ENCODE measurements at regions not wholly inside any gene's neighbourhood (a gene's known extent, or its start where the extent isn't known, plus 50 kb on each side); places are given as distances from the start of the nearest gene placed in this dataset.
"Not testable (repeated sequence)": the region's sequence is repeated elsewhere in the genome, so short reads cannot be mapped to it uniquely, and the experiment has no call there.

- DNase-seq (ENCODE audit: low spot score): no peak
Measured at GRCh38 chr1:88296227-88296626, 387.8 kb upstream of the PKN2 start.

DNA sequence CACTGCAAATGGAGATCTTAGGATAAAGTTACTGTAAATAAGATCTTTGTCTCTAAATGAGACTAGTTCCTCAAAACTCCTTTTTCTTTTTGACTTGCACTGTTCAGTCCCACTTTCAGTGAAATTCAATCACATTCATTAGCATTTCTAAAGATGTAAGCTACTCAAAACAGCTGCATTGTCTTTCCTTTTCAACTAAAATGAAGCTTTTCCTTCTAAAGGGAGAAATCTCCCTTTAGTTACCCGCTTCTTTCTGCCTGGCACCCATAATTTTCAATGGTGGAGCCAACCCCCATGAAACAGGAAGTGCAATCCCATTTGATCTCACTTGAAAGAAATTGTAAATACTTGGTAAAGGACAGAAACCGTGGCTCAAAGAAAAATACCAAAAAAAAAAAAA, 387.4 kb upstream of the PKN2 start:
- no peak for DNase-seq (ENCODE audit: low spot score)

- DNase-seq (ENCODE audit: low spot score): no peak
Measured at GRCh38 chr1:88298506-88298905, 385.6 kb upstream of the PKN2 start.

DNA sequence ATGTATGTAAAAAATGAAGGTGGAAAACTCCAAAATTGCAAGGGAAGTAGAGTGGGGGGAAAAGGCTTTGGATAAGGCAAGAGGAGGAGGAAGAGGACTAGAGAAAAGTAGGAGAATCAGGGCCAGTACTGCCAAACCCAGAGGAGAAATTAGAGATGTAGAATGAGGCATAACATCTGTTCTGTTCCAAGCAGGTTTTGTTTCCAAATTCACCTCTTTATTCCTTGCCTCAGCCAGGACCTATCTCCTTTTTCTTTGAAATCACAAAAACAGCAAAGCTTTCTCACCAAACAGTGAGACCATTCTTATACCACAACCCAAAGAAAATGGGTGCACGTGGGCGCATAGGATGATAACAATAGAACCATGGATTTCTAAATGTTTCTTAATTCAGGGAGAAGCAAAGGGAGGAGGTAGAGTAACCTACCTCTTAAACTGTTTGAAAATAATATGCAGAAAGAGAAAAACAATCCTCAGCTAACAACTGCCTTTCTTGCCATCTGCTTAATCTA, 383.3 kb upstream of the PKN2 start:
- DNase-seq (ENCODE audit: low spot score): no peak

DNA sequence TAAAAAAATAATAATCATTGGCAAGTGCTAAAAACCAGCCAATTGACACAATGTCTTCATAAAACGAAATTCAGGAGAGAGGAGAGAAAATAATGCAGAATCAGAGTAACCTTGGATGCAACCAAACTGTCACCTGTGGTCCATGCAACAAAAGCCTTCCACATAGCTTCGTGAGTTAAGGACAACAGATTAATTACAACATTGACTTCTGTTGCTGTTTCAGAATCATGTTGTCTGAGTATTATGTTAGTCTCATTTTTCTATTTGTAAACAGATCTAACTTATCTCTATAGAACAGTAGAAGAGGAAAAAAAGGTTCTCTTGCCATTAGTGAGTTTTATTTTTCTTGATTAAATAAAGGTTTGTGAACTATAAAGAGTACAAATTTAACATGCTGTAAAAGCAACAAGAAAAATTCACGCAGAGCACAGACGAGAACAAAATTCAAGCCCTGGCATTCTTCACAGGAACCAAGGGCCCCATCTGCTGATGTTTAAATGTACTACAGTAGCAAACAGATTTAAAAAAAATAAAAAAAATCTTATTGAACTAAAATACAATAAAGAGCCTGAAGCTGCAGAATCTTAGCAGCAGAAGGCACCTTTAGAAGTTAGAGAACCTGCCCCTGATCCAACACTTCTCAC, 381.1 kb upstream of the PKN2 start:
- peak; percentile 39 for DNase-seq (ENCODE audit: low spot score)

- DNase-seq (ENCODE audit: low spot score): no peak
Measured at GRCh38 chr1:88311265-88311664, 372.8 kb upstream of the PKN2 start.

- DNase-seq (ENCODE audit: low spot score): no peak
Measured at GRCh38 chr1:88311907-88312306, 372.2 kb upstream of the PKN2 start.

DNA sequence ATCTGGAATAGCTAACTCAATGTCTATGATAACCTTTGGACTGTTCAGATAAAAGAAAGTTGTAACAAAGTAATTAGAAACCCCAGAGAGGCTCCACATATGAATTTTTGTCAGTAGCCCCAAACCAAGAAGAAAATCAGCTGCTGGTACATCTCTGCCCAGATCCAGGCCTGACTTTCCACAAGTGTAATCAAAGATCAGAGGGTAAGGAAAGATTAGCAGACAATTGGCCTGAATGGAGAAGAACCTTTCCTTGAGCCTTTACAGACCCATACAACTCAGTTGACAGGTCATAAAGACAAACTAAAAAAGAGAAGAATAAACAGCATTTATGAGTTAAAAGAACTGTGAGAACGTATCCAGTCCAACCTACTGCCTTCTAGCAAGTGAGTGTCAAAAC, 366.7 kb upstream of the PKN2 start:
- DNase-seq (ENCODE audit: low spot score): no peak

DNA sequence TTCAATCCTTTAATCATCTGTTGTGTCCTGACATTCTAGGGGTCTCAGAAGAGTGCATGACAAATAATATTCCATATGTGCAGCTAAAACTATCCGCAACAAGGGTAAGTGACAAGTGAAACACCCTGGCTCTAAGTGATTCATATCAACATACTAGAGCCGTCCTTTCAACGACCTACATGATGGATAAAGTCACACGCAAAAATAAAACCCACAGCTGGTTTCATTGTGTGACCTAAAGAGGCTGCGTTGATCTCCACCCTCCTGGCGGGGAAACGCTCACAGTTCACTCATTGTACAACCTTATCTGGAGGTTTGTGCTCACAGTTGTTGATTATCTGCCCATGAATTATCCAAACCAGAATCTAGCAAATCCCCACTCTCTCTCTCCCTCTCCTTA, 365.3 kb upstream of the PKN2 start:
- no peak for DNase-seq (ENCODE audit: low spot score)

- no peak for DNase-seq (ENCODE audit: low spot score)
Measured at GRCh38 chr1:88320291-88320690, 363.8 kb upstream of the PKN2 start.

DNA sequence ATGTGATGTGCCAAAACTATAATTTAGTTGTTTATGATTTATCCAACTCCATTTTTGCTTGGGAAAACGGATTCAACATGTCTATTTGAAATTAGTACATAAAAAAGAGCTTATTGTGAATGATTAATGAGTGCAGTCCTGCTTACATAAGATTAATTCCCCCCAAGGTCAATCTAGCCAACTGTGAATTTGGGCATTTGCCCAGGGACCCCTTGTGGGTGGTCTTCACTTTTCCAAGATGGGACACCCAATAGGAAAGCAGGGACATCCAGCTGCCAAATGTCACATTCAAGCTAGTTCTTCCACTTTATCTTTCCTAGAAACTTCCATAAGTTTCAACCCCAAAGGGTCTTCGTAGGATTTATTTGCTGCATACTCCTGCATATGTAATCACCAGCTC, 362.4 kb upstream of the PKN2 start:
- DNase-seq (ENCODE audit: low spot score): no peak

GRCh38 chr1:88324899-88325298, 359.2 kb upstream of the PKN2 start:
- DNase-seq (ENCODE audit: low spot score): no peak

GRCh38 chr1:88327391-88328267, 356.4 kb upstream of the PKN2 start:
- DNase-seq (ENCODE audit: low spot score): no peak

- DNase-seq (ENCODE audit: low spot score): no peak
Measured at GRCh38 chr1:88330201-88330600, 353.9 kb upstream of the PKN2 start.

GRCh38 chr1:88333086-88333695, 350.9 kb upstream of the PKN2 start:
- DNase-seq (ENCODE audit: low spot score): no peak

DNA sequence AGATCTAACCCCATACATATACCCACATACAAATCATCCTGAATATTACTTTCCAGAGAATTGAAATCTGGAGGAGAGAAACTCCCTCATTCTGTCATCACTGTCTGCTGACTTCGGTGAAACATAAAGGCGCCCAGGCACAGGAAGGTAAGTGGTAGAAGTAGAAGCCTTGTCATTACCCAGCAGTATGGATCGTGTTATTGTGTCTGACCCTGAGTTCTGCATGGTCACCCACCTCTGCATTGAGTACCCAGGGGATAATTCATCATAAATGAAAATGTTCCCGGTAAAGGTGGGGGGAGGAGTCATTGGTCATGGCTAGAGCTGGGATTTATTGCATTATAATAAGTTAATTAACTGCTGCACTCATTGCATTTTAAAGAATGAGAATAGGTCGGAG, 342.6 kb upstream of the PKN2 start:
- DNase-seq (ENCODE audit: low spot score): no peak

GRCh38 chr1:88342081-88342480, 342.0 kb upstream of the PKN2 start:
- not testable (repeated sequence) for DNase-seq (ENCODE audit: low spot score)

DNA sequence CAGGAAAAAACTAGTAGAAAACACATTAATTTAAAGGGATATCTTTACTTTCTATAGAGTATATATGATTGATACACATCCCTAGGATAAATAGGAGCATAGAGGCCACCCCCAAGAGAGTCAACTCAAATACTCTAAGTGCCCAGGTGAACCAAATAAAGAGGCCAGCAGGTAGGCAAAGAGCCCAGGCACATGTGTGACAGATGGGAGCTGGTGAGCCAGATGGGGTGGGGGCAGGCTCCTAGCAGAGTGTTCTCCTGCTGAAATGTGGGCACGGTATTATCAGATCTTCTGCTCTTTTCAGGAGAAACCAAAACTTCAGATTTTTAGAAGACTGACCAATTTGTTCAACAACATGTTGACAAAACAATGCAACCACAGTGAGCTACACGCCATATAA, 333.4 kb upstream of the PKN2 start:
- peak; percentile 12 for DNase-seq (ENCODE audit: low spot score)

- DNase-seq (ENCODE audit: low spot score): no peak
Measured at GRCh38 chr1:88351960-88352359, 332.1 kb upstream of the PKN2 start.

DNA sequence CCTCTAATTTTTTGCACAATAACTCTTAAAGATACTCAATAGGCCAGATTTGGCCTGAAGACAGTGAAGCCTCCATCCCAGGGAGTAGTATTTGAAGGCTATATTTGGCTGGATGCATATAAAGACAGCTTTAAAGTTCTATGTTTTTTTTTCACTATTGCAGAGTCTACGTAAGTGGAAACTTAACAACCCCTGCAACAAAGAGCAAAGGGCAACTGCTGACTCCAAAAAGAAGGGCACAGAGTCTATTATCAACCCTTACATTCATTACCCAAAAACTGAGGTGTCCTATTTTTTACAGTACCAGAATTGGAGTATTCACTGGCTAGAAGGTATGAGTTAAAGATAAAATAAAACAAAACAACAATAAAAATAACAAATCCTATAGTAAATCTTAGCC, 329.8 kb upstream of the PKN2 start:
- DNase-seq (ENCODE audit: low spot score): no peak

DNA sequence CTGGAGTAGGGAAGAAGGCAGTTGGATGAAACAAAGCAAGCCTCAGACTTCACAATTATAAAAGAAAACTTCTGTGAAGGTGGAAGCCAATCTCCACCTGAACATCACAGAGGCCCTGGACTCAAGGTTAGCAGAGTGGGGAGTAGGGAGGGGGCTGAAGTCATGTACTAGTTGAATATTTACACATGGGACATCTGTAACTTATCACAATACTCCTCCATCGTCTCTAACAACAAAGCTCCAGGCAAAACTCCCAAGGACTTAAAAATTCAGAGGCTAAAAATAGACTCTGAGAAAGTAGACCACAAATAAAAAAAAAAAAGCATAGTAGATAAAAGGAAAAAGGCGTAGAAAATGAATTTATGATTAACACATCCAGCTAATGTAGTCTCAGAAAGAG, 326.3 kb upstream of the PKN2 start:
- no peak for DNase-seq (ENCODE audit: low spot score)

- DNase-seq (ENCODE audit: low spot score): no peak
Measured at GRCh38 chr1:88371436-88372023, 312.5 kb upstream of the PKN2 start.

GRCh38 chr1:88375977-88376376, 308.1 kb upstream of the PKN2 start:
- no peak for DNase-seq (ENCODE audit: low spot score)
